HCT116 (cell line): ENCODE measurements at regions not wholly inside any gene's neighbourhood (a gene's known extent, or its start where the extent isn't known, plus 50 kb on each side); places are given as distances from the start of the nearest gene placed in this dataset.

Experiments
- CTCF ChIP-seq, 3 experiments: fragments of 200-600 bp in 1 of 3; sonication (generic) in 1 of 3; IDR thresholded peaks in 2 of 3; conservative IDR thresholded peaks in 1 of 3; 2 replicates each; pipeline ENCODE4 v1.5.1; 2012 to 2017; ENCODE audit warnings: low read depth in 2 of 3, low read length in 2 of 3, antibody characterized with exemption in 1 of 3, borderline replicate concordance in 1 of 3, control low read depth in 1 of 3, mild to moderate bottlenecking in 1 of 3, mixed read lengths in 1 of 3, mixed run types in 1 of 3, moderate library complexity in 1 of 3; ENCODE audit not compliant: insufficient read depth in 1 of 3
- EZH2 ChIP-seq: fragments of 200-600 bp; sonication (generic); IDR thresholded peaks from 2 replicates; pipeline ENCODE4 v1.6.1; 2017; ENCODE audit warnings: antibody characterized with exemption, mixed run types
- MAX ChIP-seq: IDR thresholded peaks from 2 replicates; pipeline ENCODE4 v1.6.1; 2012
- POLR2AphosphoS5 ChIP-seq: IDR thresholded peaks from 2 replicates; pipeline ENCODE4 v1.6.1; 2011; ENCODE audit warnings: mild to moderate bottlenecking, low read depth, low read length, moderate library complexity
- ZFX ChIP-seq: fragments of 450-650 bp; IDR thresholded peaks from 2 replicates; pipeline ENCODE4 v1.6.1; 2017

- TF ChIP-seq CTCF (IDR thresholded peaks at IDR 0.05 in 2 of 3, conservative IDR thresholded peaks at IDR 0.05 in 1 of 3; ENCODE audit: borderline replicate concordance in 1 of 3, insufficient read depth in 1 of 3, low read depth in 2 of 3, low read length in 2 of 3): no peak
- no peak for TF ChIP-seq ZFX
- no peak for TF ChIP-seq MAX
- TF ChIP-seq EZH2: no peak
- no peak for TF ChIP-seq POLR2AphosphoS5
Measured at GRCh38 chr14:80393766-80394165, 182.5 kb upstream of the DIO2 start.
